Cardiac muscle cell (in vitro differentiated cells and primary cell): ENCODE measurements at regions not wholly inside any gene's neighbourhood (a gene's known extent, or its start where the extent isn't known, plus 50 kb on each side); places are given as distances from the start of the nearest gene placed in this dataset.

ENCODE experiments used
- DNase-seq, 2 donors: peaks; one replicate each; pipeline versions ENCODE4 v3.0.0 to v3.0.0-alpha.2; 2010 to 2017; ENCODE audit warnings: low read depth in 1 of 2, low spot score in 1 of 2
- H3K27ac ChIP-seq: fragments of 200-600 bp; sonication (generic); 2 replicates; pipeline ENCODE4 v1.5.1; 2016
- H3K27me3 ChIP-seq: fragments of 200-600 bp; sonication (generic); 2 replicates; pipeline ENCODE4 v1.6.0; 2016; ENCODE audit warnings: control low read depth
- H3K36me3 ChIP-seq: fragments of 200-600 bp; sonication (generic); 2 replicates; pipeline ENCODE4 v1.5.1; 2016; ENCODE audit warnings: control low read depth
- H3K4me1 ChIP-seq: fragments of 200-600 bp; sonication (generic); 2 replicates; pipeline ENCODE4 v1.8.1; 2017; ENCODE audit warnings: low read depth, mild to moderate bottlenecking, mixed run types
- H3K4me3 ChIP-seq: fragments of 200-600 bp; sonication (generic); 2 replicates; pipeline ENCODE4 v1.5.1; 2016; ENCODE audit warnings: mild to moderate bottlenecking
- H3K9me3 ChIP-seq: fragments of 200-600 bp; sonication (generic); 2 replicates; pipeline ENCODE4 v1.5.1; 2017; ENCODE audit warnings: low read depth, mild to moderate bottlenecking, control low read depth
- TF ChIP-seq, protein P1 (sequence below): IDR thresholded peaks from 2 replicates; pipeline ENCODE4 v1.5.1; 2012; ENCODE audit warnings: low read depth, mild to moderate bottlenecking, low read length

DNA sequence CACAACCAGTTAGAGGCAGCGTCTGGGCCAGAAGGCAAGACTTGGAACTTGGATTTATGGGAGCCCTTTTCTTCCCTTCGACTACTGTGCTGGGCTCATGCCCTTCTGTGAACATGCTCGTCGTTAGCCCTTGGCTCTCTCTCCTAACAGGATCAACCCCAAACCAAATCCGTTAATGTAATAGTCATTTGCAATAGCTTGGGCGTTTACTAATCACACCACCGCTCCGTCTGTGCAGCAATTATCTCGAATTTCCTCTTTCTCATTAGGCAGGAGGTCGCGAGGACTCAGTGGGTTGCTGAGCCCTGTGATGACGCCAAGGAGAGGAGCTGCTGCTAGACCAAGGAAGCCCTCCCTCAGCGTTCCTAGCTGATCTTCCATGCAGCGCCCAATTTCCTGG, 114.7 kb downstream of the ENGASE start:
- TF ChIP-seq, protein P1, sequence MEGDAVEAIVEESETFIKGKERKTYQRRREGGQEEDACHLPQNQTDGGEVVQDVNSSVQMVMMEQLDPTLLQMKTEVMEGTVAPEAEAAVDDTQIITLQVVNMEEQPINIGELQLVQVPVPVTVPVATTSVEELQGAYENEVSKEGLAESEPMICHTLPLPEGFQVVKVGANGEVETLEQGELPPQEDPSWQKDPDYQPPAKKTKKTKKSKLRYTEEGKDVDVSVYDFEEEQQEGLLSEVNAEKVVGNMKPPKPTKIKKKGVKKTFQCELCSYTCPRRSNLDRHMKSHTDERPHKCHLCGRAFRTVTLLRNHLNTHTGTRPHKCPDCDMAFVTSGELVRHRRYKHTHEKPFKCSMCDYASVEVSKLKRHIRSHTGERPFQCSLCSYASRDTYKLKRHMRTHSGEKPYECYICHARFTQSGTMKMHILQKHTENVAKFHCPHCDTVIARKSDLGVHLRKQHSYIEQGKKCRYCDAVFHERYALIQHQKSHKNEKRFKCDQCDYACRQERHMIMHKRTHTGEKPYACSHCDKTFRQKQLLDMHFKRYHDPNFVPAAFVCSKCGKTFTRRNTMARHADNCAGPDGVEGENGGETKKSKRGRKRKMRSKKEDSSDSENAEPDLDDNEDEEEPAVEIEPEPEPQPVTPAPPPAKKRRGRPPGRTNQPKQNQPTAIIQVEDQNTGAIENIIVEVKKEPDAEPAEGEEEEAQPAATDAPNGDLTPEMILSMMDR, result no peak
- Histone ChIP-seq H3K9me3 (no peaks in the 10 kb centered on the region), H3K27ac (no peak overlapping the region), H3K4me1 (no peaks in the 10 kb centered on the region), H3K4me3 (no peak overlapping the region), H3K36me3 (no peaks in the 10 kb centered on the region), H3K27me3 (peaks cover 53% of the 10 kb centered on the region)
- no peak for DNase-seq

DNA sequence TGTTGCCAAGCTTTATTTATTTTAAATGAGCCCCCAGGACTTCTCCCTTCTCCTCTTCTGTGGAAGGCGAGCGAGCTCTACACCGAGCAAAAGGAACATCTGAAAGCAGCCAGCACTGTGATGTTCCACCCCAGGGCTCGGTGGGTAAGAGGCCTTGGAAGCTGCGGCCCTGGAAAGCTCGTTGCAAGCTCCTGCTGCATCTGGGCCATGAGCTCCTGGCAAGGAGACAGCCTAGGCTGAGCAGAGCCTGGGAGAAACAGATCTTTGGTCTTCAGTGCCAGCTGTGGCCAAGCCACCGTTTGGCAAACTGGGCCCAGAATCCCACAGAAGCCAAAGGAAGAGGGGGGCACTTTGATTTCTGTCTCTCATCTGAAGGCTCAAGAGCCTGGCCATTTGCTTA, 114.1 kb downstream of the ENGASE start:
- H3K27me3 ChIP-seq, result peaks cover 59% of the 10 kb centered on the region
- TF ChIP-seq, protein P1, result no peak

DNA sequence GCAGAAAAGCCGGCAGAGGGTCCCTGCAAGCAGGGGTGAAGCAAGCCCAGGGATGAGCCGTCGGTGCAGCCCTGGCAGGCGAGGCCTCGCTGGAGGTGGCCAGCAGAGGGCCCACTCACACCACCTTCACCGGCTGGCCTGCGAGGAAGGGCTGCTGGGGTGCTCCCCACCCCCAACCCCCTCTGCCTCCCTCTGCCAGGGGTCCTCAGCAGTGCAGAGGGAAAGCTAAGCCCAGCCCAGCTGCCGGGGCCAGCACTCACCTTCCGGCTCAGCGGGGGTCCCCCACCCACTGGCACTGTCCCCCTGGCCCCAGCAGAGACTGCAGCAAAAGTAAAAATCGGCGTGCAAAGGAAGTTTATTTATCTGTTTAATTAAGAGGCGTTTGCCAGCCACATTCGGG, 113.4 kb downstream of the ENGASE start:
- Histone ChIP-seq H3K4me1 (no peaks in the 10 kb centered on the region), H3K36me3 (no peaks in the 10 kb centered on the region), H3K27ac (no peak overlapping the region), H3K9me3 (no peaks in the 10 kb centered on the region), H3K4me3 (no peak overlapping the region), H3K27me3 (peaks cover 65% of the 10 kb centered on the region)
- peak; percentile 6 to 42 for DNase-seq
- TF ChIP-seq, protein P1, result peak; percentile 53

More for the DNA sequence above, 114.1 kb downstream of the ENGASE start:
- Histone ChIP-seq H3K4me1 (no peaks in the 10 kb centered on the region), H3K9me3 (no peaks in the 10 kb centered on the region), H3K36me3 (no peaks in the 10 kb centered on the region), H3K27ac (no peak overlapping the region), H3K4me3 (no peak overlapping the region)
- DNase-seq, result no peak

GRCh38 chr17:79187186-79187585, 112.6 kb downstream of the ENGASE start:
- H3K36me3 ChIP-seq, result no peaks in the 10 kb centered on the region
- DNase-seq, result no peak
- H3K27me3 ChIP-seq, result peaks cover 67% of the 10 kb centered on the region
- TF ChIP-seq, protein P1, result no peak
- H3K9me3 ChIP-seq, result no peaks in the 10 kb centered on the region
- no peak overlapping the region for H3K4me3 ChIP-seq
- no peak overlapping the region for H3K27ac ChIP-seq
- H3K4me1 ChIP-seq, result no peaks in the 10 kb centered on the region

DNA sequence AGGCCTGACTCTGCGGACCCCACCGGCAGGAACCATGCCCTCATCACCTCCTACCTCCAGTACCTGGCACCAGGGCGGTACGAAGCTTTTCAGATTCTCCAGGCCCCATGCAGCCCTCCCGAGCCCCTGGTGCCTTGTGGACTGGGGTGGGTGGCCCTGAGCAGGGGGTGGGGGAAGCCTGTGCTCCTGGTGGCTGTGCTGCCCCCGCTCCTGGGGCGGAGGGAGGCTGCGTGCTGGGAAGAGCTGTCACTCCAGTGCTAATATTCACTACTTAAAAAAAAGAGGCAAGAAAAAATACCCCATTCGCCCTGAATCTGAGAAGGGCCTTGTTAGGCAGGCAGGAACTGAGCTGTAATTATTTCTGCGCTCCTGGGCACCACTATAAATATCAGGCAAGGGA, 111.8 kb downstream of the ENGASE start:
- Histone ChIP-seq H3K9me3 (no peaks in the 10 kb centered on the region), H3K27me3 (peaks cover 67% of the 10 kb centered on the region), H3K4me3 (no peak overlapping the region), H3K4me1 (no peaks in the 10 kb centered on the region), H3K36me3 (no peaks in the 10 kb centered on the region), H3K27ac (no peak overlapping the region)
- TF ChIP-seq, protein P1, result no peak
- DNase-seq, result no peak

- Histone ChIP-seq H3K4me3 (no peak overlapping the region), H3K36me3 (no peaks in the 10 kb centered on the region), H3K4me1 (no peaks in the 10 kb centered on the region), H3K27me3 (peaks cover 67% of the 10 kb centered on the region), H3K27ac (no peak overlapping the region), H3K9me3 (no peaks in the 10 kb centered on the region)
- TF ChIP-seq, protein P1, result no peak
- no peak for DNase-seq
Observed at GRCh38 chr17:79185671-79186070, 111.0 kb downstream of the ENGASE start.
